GM19351 (cell line): ENCODE measurements at regions not wholly inside any gene's neighbourhood (a gene's known extent, or its start where the extent isn't known, plus 50 kb on each side); places are given as distances from the start of the nearest gene placed in this dataset.

ENCODE experiments used
- ATAC-seq: cut with Tn5 transposase; IDR thresholded peaks from one replicate; pipeline ENCODE4 v1.9.1; 2021; ENCODE audit warnings: mild to moderate bottlenecking, moderate library complexity; ENCODE audit not compliant: unreplicated experiment

- ATAC-seq = no peak
These were observed 224.6 kb upstream of the RAB4A start for GRCh38 chr1:229046251-229046853.

GRCh38 chr1:229047161-229047839, 223.6 kb upstream of the RAB4A start:
- no peak for ATAC-seq

- ATAC-seq = no peak
These were observed 222.9 kb upstream of the RAB4A start for GRCh38 chr1:229047840-229048620.

DNA sequence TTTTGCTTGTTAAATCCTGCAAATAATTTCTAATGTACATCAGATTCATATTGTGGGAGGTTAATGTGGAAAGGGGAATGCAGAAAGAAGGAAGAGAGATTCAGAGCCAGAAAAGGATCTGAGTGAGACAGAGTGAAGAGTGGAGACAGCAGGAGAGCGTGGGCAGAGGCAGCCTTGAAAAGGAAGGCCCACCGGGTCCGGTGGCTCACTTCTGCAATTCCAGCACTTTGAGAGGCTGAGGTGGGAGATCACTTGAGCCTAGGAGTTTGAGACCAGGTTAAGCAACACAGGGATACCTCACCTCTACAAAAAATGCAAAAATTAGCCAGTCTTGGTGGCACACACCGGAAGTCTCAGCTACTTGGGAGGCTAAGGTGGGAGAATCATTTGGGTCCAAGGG, 222.0 kb upstream of the RAB4A start:
- ATAC-seq = no peak

- ATAC-seq = no peak
These were observed 214.9 kb upstream of the RAB4A start for GRCh38 chr1:229056046-229056445.

DNA sequence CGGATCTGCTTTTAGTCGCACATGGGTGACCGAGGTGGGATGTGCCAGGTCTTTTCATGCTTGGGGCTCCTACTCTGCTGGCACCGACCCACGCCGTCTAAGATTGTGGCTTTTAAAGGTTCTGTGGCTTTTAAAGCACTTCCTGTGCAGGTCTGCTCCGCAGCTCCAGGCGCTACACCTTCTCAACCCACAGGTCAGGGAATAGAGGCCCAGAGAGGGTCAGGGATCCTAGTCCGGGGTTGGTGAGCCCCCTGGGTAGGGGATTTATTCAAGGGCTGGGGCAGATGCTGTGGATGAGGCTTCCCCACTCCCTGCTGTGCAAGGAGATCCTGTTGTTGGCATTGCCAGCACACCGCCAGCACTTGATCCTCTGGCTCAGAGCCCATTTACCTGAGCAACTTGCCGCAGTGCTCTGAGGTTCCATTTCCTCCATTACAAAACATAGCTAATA, 212.8 kb upstream of the RAB4A start:
- ATAC-seq = no peak

DNA sequence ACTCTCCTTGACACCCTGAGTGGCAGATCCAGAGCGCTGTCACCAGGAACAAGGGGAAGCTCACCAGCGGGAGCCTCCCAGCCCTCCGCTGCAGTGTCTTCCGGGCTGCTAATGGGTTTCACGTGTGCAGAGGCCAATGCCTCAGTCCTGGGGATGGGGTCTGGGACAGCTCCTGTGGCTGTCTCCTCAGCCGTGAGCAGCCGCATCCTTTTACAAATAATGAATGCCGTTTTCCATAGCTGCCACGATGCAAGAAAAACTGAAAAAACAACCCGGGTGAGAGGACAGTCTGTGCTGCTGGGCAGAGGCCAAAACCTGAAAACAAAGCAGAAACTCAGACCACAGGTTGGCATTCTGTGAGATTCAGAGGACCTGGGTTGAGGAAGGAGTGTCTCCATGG, 212.2 kb upstream of the RAB4A start:
- ATAC-seq = no peak

GRCh38 chr1:229059671-229060539, 211.0 kb upstream of the RAB4A start:
- ATAC-seq = no peak

GRCh38 chr1:229062135-229062534, 208.8 kb upstream of the RAB4A start:
- no peak for ATAC-seq

DNA sequence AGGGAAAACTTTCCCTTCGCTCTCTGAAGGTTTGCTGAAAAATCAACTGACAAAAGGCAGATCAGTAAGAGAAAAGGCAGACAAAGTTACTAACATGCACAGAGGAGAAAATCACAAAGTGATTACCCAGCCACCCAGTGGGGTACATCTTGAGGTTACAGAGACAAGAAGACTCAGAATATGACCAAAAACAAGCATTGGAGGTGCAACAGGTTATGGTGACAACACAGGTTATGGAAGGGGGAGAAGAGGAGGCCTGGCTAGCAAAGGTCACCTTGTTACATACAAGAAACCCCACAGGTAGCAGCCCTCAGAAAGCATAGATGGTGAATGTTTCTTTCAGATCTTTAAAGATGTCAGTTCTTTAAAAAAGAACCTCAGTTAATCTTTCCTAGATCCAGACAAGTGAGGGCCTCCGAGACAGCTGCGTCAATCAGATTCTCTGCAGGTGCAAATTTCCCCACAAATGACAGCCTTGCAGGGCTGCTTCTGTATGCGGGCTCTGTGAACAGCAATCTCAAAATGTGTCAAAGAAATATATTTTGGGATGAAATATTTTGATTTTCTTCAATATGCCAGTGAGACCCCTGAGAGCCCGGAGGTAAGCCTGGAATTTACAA, 207.6 kb upstream of the RAB4A start:
- no peak for ATAC-seq

- no peak for ATAC-seq
These were observed 206.4 kb upstream of the RAB4A start for GRCh38 chr1:229064320-229065168.

- no peak for ATAC-seq
These were observed 205.3 kb upstream of the RAB4A start for GRCh38 chr1:229065613-229066012.

DNA sequence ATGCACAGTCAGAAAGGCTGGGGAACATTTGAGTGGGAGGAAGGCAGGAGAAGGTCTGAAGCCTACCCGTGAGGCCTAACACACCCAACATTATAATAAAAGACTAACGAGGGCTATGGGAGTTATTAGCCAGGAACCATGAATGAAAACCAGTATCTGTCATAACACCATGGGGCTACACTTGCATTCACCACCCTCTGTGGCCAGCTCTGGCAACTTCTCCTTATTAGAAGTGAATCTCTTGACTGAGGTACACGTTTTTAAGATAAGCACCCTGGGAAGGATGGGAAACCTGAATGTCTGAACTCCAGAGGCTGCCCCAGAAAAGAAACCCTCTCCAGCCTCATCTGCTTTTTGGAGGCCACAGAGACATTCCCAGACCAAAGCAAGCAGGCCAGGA, 204.3 kb upstream of the RAB4A start:
- ATAC-seq = no peak

- ATAC-seq = no peak
These were observed 203.4 kb upstream of the RAB4A start for GRCh38 chr1:229067546-229067945.

GRCh38 chr1:229068270-229068987, 202.5 kb upstream of the RAB4A start:
- no peak for ATAC-seq

GRCh38 chr1:229069176-229069575, 201.7 kb upstream of the RAB4A start:
- ATAC-seq = no peak

GRCh38 chr1:229070168-229070567, 200.7 kb upstream of the RAB4A start:
- no peak for ATAC-seq

DNA sequence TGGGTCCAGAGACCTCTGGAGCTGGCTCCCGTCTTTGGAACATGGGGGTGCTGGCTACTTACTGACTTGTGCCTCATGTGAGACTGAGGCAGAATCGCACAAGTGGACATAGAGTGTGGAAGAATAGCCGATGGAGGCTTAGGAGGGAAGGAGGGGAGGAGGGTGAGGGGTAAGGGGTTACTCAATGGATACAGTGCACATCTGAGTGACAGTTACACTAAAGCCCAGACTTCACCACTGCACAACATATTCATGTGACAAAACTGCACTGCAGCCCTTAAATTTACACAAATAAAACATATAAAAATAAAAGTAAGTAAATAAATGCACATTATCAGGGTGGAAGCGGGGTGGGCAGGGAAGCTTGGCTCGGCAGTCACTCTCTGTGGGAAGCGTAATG, 197.7 kb upstream of the RAB4A start:
- ATAC-seq = no peak

DNA sequence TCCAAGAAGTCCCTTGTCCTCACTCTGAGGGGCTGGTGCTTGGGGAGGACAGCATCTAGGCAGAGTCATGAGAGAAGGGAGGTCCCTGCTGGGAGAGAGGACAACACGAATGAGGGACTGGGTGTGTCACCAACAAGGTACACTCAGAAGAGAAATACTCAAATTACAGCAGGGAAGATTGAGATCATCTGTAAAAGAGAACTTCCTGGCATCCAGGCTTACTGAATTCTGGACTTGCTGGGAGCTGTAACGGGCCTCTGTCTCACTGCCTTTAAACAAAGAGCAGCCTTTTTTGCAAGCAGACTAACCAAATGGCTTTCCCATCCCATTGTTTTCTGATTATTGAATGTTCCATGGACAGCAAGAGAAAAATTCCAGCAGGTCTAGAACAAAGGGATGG, 195.7 kb upstream of the RAB4A start:
- no peak for ATAC-seq
